ENCODE measurements at regions not wholly inside any gene's neighbourhood (a gene's known extent, or its start where the extent isn't known, plus 50 kb on each side); places are given as distances from the start of the nearest gene placed in this dataset.

- no peak for TF ChIP-seq CTCF (IDR thresholded peaks at IDR 0.05)
- TF ChIP-seq POLR2A (IDR thresholded peaks at IDR 0.05) = no peak
Observed at GRCh38 chr16:86442703-86443102, 67.6 kb upstream of the FOXF1 start.

Measured in lower leg skin (tissue), 3 donors.